ENCODE measurements at regions not wholly inside any gene's neighbourhood (a gene's known extent, or its start where the extent isn't known, plus 50 kb on each side); places are given as distances from the start of the nearest gene placed in this dataset.

GRCh38 chr4:143046906-143047305, 137.8 kb upstream of the USP38 start:
- no peak for TF ChIP-seq CTCF (IDR thresholded peaks at IDR 0.05)
- no peak for TF ChIP-seq POLR2AphosphoS5 (IDR thresholded peaks at IDR 0.05; ENCODE audit: low read depth, low read length)
- TF ChIP-seq TCF7L2 (IDR thresholded peaks at IDR 0.05; ENCODE audit: low read depth, low read length) = no peak
- no peak for TF ChIP-seq REST (IDR thresholded peaks at IDR 0.05; ENCODE audit: insufficient read depth in 1 of 2, low read depth in 2 of 2, low read length in 1 of 2)
- TF ChIP-seq SIN3A (IDR thresholded peaks at IDR 0.05; ENCODE audit: borderline replicate concordance, insufficient read depth, low read depth, low read length) = no peak
